CD4-positive, alpha-beta T cell treated with Interleukin-15 for 1 hour (primary cell): ENCODE measurements at regions not wholly inside any gene's neighbourhood (a gene's known extent, or its start where the extent isn't known, plus 50 kb on each side); places are given as distances from the start of the nearest gene placed in this dataset.
"Not testable (repeated sequence)": the region's sequence is repeated elsewhere in the genome, so short reads cannot be mapped to it uniquely, and the experiment has no call there.

Experiments used
- DNase-seq: peaks from one replicate; pipeline ENCODE4 v3.0.0-alpha.2; 2020

DNA sequence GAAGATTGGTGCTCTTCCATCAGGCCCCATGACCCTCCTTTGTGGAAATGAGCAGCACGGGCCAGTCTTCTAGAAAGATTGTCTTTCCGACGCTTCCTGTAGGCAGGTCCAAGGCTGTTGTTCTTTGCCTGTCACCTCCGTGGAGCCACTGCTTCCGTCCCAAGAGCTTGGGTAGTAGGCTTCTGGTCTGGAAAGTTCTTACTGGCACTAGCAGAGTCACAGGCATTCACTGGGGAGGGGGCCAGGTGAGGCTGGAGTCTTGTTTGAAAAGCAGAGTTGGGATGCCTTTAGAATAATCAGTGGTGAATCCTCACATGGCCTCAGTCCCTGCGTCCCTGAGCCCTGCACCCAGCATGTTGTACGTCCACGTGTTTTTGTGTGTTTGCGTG is 76.2 kb upstream of the ADPGK start:
- no peak for DNase-seq

- no peak for DNase-seq
Observed at GRCh38 chr15:72859017-72859756, 75.6 kb upstream of the ADPGK start.

DNA sequence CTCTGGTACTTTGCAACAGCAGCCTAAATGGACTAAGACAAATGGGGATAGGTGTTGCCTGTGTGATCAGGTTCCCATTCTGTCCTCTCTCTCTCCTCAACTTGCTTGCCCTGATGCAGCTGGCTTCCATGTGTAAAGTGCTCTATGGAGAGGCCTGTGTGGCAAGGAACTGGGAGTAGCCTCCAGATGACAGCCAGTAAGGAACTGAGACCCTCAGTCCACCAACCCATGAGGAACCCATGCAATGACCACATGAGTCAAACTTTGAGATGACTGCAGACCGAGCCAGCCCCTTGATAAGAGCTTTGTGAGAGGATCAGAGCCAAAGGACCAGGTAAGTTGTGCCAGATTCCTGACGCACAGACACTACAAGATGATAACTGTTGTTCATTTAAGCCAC is 74.6 kb upstream of the ADPGK start:
- DNase-seq: no peak

DNA sequence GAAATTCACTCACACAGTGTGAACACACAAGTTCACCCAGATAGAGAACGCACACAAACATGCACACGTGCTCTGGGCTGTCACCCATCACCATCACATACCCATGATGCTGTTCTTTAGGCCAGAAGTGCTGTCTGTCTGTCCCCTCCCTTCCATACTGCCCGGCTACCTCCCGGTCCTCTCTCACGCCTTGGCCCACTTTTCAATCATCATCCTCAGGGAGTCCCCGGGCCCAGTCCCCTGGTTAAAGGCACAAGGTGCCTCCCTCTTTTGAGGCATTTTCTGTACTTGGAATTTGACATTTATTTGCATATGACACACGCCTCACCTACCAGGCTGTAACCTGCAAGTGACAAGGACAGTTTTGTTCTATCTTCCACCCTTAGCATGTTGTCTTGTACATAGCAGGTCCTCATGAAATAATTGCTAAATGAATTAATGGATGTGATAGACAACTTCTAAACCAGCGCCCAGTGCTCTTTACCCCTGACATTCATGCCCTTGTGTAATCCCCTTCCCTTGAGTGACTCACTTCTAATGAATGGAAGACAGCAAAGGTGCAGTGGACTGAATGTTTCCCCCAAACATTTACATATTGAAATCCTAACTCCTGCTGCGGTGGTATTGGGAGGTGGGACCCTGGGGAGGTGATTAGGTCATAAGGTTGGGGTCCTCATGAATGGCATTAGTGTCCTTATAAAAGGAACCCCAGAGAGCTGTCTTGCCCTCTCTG is 73.9 kb upstream of the ADPGK start:
- DNase-seq: no peak

GRCh38 chr15:72856549-72857040 is 73.0 kb upstream of the ADPGK start:
- DNase-seq: no peak

DNA sequence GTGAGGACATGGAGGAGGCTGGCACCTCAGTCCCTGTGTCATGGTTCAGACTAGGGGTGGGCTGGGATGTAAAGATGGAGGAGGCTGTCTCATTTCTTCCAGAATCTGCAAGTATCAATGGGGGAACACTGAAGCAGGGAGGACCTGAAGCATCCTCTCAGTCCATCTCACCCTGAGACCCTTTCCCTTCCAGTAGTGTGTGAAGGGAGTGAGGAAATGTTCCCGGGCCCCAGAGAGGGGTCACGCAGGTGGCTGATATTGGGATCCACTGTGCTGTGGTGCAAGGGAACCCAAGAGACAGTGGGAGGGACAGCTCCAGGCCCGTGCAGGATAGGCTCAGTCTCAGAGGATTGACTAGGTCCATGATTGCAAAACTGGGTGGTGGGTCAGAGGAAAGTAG is 72.2 kb upstream of the ADPGK start:
- no peak for DNase-seq

DNA sequence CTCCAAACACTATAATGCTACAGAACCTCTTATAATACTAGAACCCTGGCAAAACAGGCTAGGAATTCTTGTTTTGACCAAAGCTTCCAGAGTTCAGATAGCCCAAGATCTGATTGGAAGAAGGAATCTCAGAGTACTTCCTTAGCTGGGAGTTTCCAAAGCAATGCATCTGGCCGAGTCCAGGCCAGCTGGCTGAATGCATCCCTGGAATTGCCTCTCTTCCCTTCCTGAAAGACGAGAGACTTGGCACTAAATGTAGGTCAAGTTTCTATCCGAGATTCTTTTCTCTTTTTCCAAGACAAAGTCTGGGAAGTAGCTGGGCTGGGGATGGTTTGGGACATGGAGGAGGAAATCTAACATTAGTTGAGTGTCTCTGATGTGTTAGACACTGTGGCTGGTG is 68.7 kb upstream of the ADPGK start:
- no peak for DNase-seq

DNA sequence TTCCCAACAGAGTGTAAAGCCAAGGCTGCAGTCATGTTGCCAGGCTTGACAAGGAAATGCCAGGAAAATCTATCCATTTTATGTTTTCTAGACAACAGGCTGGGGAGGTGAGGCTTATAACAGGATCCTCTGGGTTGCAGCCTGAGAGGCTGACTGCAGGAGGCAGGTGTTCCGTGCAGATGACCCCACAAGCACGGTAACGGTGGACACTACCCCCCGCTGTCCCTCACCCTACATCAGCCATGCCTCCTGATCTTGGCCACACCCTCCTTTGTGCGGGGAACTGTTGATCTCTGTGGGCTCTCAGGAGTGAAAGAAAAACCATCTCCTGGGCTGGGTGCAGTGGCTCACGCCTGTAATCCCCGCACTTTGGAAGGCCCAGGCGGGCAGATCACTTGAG is 68.0 kb upstream of the ADPGK start:
- no peak for DNase-seq

GRCh38 chr15:72850833-72851232 is 67.3 kb upstream of the ADPGK start:
- no peak for DNase-seq

GRCh38 chr15:72847806-72848205 is 64.2 kb upstream of the ADPGK start:
- no peak for DNase-seq

DNA sequence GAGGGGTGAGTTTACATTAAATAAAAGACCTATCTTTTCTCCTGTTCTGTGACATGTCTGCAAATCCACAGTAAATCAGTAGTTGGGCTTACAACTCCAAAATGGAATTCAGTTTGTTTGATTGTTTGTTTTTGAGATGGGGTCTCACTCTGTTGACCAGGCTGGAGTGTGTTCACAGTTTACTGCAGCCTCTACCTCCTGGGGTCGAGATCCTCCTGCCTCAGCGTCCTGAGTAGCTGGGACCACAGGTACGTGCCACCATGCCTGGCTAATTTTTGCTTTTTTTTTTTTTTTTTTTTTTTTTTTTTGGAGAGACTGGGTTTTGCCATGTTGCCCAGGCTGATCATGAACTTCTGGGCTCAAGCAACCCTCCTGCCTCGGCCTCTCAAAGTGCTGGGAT is 63.5 kb upstream of the ADPGK start:
- DNase-seq: no peak

GRCh38 chr15:72845981-72846383 is 62.4 kb upstream of the ADPGK start:
- DNase-seq: no peak

DNA sequence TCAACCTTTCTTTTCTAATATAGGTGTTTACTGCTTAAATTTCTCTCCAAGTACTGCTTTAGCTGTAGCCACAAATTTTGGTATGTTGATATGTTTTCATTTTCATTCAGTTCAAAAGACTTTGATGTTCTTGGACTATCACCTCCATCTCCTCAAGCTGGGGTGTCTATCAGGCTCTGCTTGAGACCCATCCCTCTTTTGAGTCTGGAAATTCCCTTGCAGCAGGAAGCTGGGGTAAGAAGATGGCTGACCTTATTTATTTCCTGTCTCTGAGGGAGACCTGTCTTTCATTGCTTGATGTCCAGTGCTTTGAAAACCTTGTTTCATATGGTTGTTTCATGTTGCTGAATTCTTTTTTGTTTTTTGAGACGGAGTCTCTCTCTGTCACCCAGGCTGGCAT is 60.5 kb upstream of the ADPGK start:
- no peak for DNase-seq

DNA sequence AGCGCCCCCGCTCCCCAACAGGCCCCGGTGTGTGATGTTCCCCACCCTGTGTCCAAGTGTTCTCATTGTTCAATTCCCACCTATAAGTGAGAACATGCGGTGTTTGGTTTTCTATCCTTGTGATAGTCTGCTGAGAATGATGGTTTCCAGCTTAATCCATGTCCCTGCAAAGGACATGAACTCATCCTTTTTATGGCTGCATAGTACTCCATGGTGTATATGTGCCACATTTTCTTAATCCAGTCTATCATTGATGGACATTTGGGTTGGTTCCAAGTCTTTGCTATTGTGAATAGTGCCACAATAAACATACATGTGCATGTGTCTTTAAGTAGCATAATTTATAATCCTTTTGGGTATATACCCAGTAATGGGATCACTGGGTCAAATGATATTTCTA is 59.8 kb upstream of the ADPGK start:
- not testable (repeated sequence) for DNase-seq

GRCh38 chr15:72840114-72840513 is 56.6 kb upstream of the ADPGK start:
- no peak for DNase-seq

DNA sequence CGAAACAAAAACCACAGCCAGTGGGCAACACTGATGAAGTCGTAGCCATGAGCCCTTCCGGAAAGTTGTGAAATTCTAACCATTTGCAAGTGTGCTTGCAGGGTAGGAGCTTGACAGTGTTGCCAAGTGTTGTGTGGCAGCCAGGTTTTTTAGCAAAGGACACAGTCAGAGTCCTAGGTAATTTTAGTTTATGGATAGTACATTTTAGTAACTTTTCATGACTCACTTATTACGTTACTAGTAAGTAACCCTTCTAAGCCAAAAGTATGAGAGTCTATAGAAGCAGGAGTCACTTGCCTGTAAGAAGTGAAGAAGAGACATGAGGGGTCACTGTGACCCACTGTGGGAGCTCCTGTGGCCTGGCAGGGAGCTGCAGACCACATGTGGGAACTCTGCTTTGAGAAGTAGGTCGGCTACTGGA is 54.8 kb upstream of the ADPGK start:
- no peak for DNase-seq

GRCh38 chr15:72836676-72837330 is 53.2 kb upstream of the ADPGK start:
- DNase-seq: no peak

DNA sequence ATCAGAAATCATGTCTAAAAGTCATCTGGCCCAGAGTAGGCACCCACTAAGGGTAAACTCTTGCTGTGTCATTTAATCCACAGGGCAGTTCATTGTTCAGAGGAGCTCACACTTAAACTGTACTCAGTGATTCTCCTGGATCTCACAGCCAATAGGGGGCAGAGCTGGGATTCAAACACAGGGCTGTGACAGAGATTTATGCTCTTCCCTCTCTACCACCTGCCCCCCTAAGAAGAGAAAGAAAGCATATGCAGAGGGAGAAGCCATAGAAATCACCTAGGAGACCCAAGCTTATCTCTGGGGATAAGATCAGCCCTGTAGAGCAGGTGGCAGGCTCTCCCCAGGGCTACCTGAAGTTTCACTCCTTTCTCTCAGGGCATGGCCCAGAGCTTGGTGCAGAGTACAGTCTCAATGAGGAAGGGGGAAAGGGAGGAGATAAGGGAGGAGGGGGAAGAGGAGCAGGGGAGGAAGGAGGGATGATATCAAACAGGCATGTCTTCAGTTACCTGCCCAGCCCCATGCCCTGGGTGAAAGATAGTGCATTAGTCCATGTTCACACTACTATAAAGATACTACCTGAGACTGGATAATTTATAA is 51.8 kb upstream of the ADPGK start:
- DNase-seq: no peak

GRCh38 chr15:72833561-72833960 is 50.0 kb upstream of the ADPGK start:
- DNase-seq: no peak
